ENCODE measurements at regions not wholly inside any gene's neighbourhood (a gene's known extent, or its start where the extent isn't known, plus 50 kb on each side); places are given as distances from the start of the nearest gene placed in this dataset.

DNA sequence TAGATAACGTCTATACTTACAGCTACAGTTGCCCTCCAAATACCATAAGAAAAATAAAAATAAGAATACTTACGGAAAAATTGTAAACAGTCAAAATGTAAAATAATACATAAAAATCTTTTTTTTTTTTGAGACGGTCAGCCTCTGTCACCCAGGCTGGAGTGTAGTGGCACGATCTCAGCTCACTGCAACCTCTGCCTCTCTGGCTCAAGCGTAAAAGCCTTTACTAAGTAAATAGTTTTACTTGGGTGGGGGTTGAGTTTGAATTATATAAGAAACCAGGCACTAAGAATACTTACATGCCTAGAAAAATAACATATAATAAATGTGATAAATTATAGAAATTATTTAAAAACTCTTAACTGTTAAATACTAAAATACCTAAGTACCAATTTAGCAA lies 1413.0 kb upstream of the PRR20A start:
- H3K27ac ChIP-seq (ENCODE audit: low read depth, low read length) = no peak overlapping the region
- Mint-ChIP-seq H3K9me3 (ENCODE audit: unreplicated experiment) (no peaks in the 10 kb centered on the region), H3K4me1 (ENCODE audit: low read depth, unreplicated experiment) (no peaks in the 10 kb centered on the region), H3K27ac (ENCODE audit: unreplicated experiment) (no peak overlapping the region), H3K27me3 (ENCODE audit: low read depth, unreplicated experiment) (no peaks in the 10 kb centered on the region), H3K36me3 (ENCODE audit: low read depth, unreplicated experiment) (no peaks in the 10 kb centered on the region), H3K4me3 (ENCODE audit: unreplicated experiment) (no peak overlapping the region)
- no peaks in the 10 kb centered on the region for H4K20me1 ChIP-seq (ENCODE audit: insufficient read depth, low read length)
- FAIRE-seq = no peak
- DNase-seq (ENCODE audit: low read depth) = no peak
- no peak for TF ChIP-seq EZH2 (IDR thresholded peaks at IDR 0.05; ENCODE audit: insufficient read depth, low read length)
- TF ChIP-seq, protein P1, sequence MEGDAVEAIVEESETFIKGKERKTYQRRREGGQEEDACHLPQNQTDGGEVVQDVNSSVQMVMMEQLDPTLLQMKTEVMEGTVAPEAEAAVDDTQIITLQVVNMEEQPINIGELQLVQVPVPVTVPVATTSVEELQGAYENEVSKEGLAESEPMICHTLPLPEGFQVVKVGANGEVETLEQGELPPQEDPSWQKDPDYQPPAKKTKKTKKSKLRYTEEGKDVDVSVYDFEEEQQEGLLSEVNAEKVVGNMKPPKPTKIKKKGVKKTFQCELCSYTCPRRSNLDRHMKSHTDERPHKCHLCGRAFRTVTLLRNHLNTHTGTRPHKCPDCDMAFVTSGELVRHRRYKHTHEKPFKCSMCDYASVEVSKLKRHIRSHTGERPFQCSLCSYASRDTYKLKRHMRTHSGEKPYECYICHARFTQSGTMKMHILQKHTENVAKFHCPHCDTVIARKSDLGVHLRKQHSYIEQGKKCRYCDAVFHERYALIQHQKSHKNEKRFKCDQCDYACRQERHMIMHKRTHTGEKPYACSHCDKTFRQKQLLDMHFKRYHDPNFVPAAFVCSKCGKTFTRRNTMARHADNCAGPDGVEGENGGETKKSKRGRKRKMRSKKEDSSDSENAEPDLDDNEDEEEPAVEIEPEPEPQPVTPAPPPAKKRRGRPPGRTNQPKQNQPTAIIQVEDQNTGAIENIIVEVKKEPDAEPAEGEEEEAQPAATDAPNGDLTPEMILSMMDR (IDR thresholded peaks at IDR 0.05; ENCODE audit: insufficient read depth, low read depth, low read length) = no peak
- H3K27me3 ChIP-seq (ENCODE audit: insufficient read depth, low read length) = no peaks in the 10 kb centered on the region
- no peaks in the 10 kb centered on the region for H3K4me1 ChIP-seq (ENCODE audit: insufficient read depth, low read length)
- H3K4me3 ChIP-seq (ENCODE audit: insufficient read depth, low read depth, low read length) = no peak overlapping the region
- no peak overlapping the region for H3K4me2 ChIP-seq (ENCODE audit: low read length)
- no peak overlapping the region for H2AFZ ChIP-seq (ENCODE audit: low read depth, low read length)
- H3K79me2 ChIP-seq (ENCODE audit: insufficient read depth, low read length) = no peaks in the 10 kb centered on the region
- no peak overlapping the region for H3K9ac ChIP-seq (ENCODE audit: low read length)
- H3K36me3 ChIP-seq (ENCODE audit: insufficient read depth, low read length) = no peaks in the 10 kb centered on the region
- peaks cover 4% of the 10 kb centered on the region for H3K9me3 ChIP-seq (ENCODE audit: insufficient read depth, low read depth, low read length)

DNA sequence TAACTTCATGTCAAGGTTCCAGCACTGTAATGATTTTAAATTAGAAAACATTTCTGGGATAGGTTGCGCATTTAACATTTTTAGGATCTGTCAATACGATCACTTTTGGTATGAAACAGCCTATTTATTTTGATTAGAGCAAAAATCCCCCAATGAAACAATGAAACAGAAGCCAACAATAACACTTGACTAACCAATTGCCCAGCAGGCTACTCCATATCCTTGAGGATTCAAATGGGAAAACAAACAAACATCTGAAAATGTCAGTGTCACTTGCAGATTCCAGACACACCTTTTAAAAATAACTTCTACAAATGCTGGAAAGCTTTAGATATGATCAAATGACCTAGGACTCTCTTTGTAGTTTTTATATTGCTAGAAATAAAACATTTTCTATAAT lies 1412.5 kb upstream of the PRR20A start:
- no peak overlapping the region for H2AFZ ChIP-seq (ENCODE audit: low read depth, low read length)
- no peaks in the 10 kb centered on the region for H3K36me3 ChIP-seq (ENCODE audit: insufficient read depth, low read length)
- DNase-seq (ENCODE audit: low read depth) (no peak), FAIRE-seq (no peak)
- peaks cover 4% of the 10 kb centered on the region for H3K9me3 ChIP-seq (ENCODE audit: insufficient read depth, low read depth, low read length)
- Mint-ChIP-seq H3K36me3 (ENCODE audit: low read depth, unreplicated experiment) (no peaks in the 10 kb centered on the region), H3K27me3 (ENCODE audit: low read depth, unreplicated experiment) (no peaks in the 10 kb centered on the region), H3K27ac (ENCODE audit: unreplicated experiment) (no peak overlapping the region), H3K4me3 (ENCODE audit: unreplicated experiment) (no peak overlapping the region), H3K9me3 (ENCODE audit: unreplicated experiment) (no peaks in the 10 kb centered on the region), H3K4me1 (ENCODE audit: low read depth, unreplicated experiment) (no peaks in the 10 kb centered on the region)
- H3K27ac ChIP-seq (ENCODE audit: low read depth, low read length) = no peak overlapping the region
- H3K9ac ChIP-seq (ENCODE audit: low read length) = no peak overlapping the region
- no peaks in the 10 kb centered on the region for H3K4me1 ChIP-seq (ENCODE audit: insufficient read depth, low read length)
- H3K4me3 ChIP-seq (ENCODE audit: insufficient read depth, low read depth, low read length) = no peak overlapping the region
- H3K4me2 ChIP-seq (ENCODE audit: low read length) = no peak overlapping the region
- no peaks in the 10 kb centered on the region for H3K27me3 ChIP-seq (ENCODE audit: insufficient read depth, low read length)
- H3K79me2 ChIP-seq (ENCODE audit: insufficient read depth, low read length) = no peaks in the 10 kb centered on the region
- no peak for TF ChIP-seq EZH2 (IDR thresholded peaks at IDR 0.05; ENCODE audit: insufficient read depth, low read length)
- TF ChIP-seq, protein P1 (IDR thresholded peaks at IDR 0.05; ENCODE audit: insufficient read depth, low read depth, low read length) = no peak
- no peaks in the 10 kb centered on the region for H4K20me1 ChIP-seq (ENCODE audit: insufficient read depth, low read length)

DNA sequence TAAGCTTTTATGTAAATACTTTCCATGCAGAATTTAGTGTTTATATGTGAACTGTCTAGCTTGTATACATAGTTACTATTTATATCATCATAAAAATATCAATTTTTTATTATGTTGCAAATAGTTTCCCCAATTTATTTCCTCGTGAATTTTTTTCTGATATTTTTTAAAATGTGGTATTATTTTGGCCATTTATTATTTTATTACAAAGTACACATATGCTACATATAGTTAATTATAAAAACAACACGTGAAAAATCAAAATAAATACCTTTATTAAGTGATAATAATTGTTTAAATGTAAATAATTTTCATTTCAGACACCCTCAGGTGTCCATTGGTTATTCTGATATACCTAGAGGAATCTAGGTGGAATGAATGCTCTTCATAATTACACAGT lies 1394.9 kb upstream of the PRR20A start:
- no peak overlapping the region for H3K27ac ChIP-seq (ENCODE audit: low read depth, low read length)
- H3K4me2 ChIP-seq (ENCODE audit: low read length) = no peak overlapping the region
- Mint-ChIP-seq H3K27me3 (ENCODE audit: low read depth, unreplicated experiment) (no peaks in the 10 kb centered on the region), H3K36me3 (ENCODE audit: low read depth, unreplicated experiment) (no peaks in the 10 kb centered on the region), H3K27ac (ENCODE audit: unreplicated experiment) (no peak overlapping the region), H3K9me3 (ENCODE audit: unreplicated experiment) (no peaks in the 10 kb centered on the region), H3K4me3 (ENCODE audit: unreplicated experiment) (no peak overlapping the region), H3K4me1 (ENCODE audit: low read depth, unreplicated experiment) (no peaks in the 10 kb centered on the region)
- H3K9ac ChIP-seq (ENCODE audit: low read length) = no peak overlapping the region
- H2AFZ ChIP-seq (ENCODE audit: low read depth, low read length) = no peak overlapping the region
- no peaks in the 10 kb centered on the region for H3K36me3 ChIP-seq (ENCODE audit: insufficient read depth, low read length)
- no peak overlapping the region for H3K4me3 ChIP-seq (ENCODE audit: insufficient read depth, low read depth, low read length)
- no peaks in the 10 kb centered on the region for H3K27me3 ChIP-seq (ENCODE audit: insufficient read depth, low read length)
- no peaks in the 10 kb centered on the region for H3K79me2 ChIP-seq (ENCODE audit: insufficient read depth, low read length)
- H3K9me3 ChIP-seq (ENCODE audit: insufficient read depth, low read depth, low read length) = no peaks in the 10 kb centered on the region
- no peaks in the 10 kb centered on the region for H3K4me1 ChIP-seq (ENCODE audit: insufficient read depth, low read length)
- H4K20me1 ChIP-seq (ENCODE audit: insufficient read depth, low read length) = no peaks in the 10 kb centered on the region
- DNase-seq (ENCODE audit: low read depth) (no peak), FAIRE-seq (no peak)
- TF ChIP-seq, protein P1 (IDR thresholded peaks at IDR 0.05; ENCODE audit: insufficient read depth, low read depth, low read length) = no peak
- TF ChIP-seq EZH2 (IDR thresholded peaks at IDR 0.05; ENCODE audit: insufficient read depth, low read length) = no peak

All from astrocyte (in vitro differentiated cells and primary cell).